ENCODE measurements at regions not wholly inside any gene's neighbourhood (a gene's known extent, or its start where the extent isn't known, plus 50 kb on each side); places are given as distances from the start of the nearest gene placed in this dataset.

DNA sequence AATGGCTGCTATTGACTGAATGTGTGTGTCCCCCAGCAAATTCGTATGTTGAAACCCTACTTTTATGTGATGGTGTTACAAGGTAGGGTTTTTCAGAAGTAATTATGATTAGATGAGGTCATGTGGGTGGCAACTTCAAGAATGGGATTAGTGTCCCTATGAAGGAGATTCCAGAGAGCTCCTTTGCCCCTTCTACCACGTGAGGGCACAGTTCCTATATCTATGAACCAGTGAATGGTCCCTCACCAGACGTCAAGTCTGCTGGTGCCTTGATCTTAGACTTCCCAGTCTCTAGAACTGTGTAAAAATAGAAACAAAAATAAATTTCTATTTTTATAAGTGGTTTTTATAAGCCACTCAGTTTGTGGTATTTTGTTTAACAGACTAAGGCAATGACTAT lies 1137.6 kb upstream of the IGFBP7 start:
- H3K9me3 ChIP-seq (ENCODE audit: control insufficient read depth in 2 of 2, insufficient read depth in 1 of 2, low read depth in 1 of 2, low read length in 1 of 2) = no peaks in the 10 kb centered on the region
- no peak overlapping the region for H3K27ac ChIP-seq (ENCODE audit: low read depth in 1 of 3, low read length in 2 of 3)
- H3K4me1 ChIP-seq (ENCODE audit: control insufficient read depth in 3 of 3, insufficient read depth in 2 of 3, low read depth in 1 of 3, low read length in 2 of 3) = no peaks in the 10 kb centered on the region
- H3K4me3 ChIP-seq (ENCODE audit: low read depth in 1 of 3, low read length in 3 of 3) = no peak overlapping the region
- no peaks in the 10 kb centered on the region for H3K27me3 ChIP-seq (ENCODE audit: control insufficient read depth in 3 of 3, insufficient read depth in 3 of 3, low read length in 3 of 3)
- FAIRE-seq = no peak
- WGBS, 3 donors = 41 to 58% (median 50%) methylated on average over 3 of the region's 3 CpGs
- no peak for DNase-seq
- H3K36me3 ChIP-seq (ENCODE audit: control insufficient read depth in 3 of 3, insufficient read depth in 2 of 3, low read depth in 1 of 3, low read length in 3 of 3) = no peaks in the 10 kb centered on the region

DNA sequence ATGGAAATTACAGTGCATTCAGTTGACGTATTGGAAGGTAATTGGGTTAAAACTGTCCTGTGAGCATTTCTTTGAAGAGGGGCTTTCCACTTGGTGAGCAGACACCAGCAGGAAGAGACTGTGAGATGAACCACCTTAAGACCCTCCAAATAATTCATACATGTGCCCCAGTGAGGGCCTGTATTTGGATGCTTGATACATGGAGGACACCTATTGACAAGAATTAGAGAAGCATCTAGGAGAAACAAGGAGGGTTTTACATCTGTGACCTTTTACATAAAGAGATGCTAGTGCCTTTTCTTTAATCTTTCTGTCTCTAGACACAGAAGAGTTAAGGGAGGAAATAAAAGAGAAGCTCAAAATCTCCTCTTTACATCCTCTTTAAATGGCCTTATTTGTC lies 1115.3 kb upstream of the IGFBP7 start:
- H3K27me3 ChIP-seq (ENCODE audit: control insufficient read depth in 3 of 3, insufficient read depth in 3 of 3, low read length in 3 of 3) = no peaks in the 10 kb centered on the region
- WGBS, 3 donors = 83 to 90% (median 88%) methylated on average over 1 of the region's 1 CpG
- no peak for FAIRE-seq
- H3K4me1 ChIP-seq (ENCODE audit: control insufficient read depth in 3 of 3, insufficient read depth in 2 of 3, low read depth in 1 of 3, low read length in 2 of 3) = no peaks in the 10 kb centered on the region
- no peak for DNase-seq
- H3K36me3 ChIP-seq (ENCODE audit: control insufficient read depth in 3 of 3, insufficient read depth in 2 of 3, low read depth in 1 of 3, low read length in 3 of 3) = no peaks in the 10 kb centered on the region
- no peak overlapping the region for H3K4me3 ChIP-seq (ENCODE audit: low read depth in 1 of 3, low read length in 3 of 3)
- no peak overlapping the region for H3K27ac ChIP-seq (ENCODE audit: low read depth in 1 of 3, low read length in 2 of 3)
- H3K9me3 ChIP-seq (ENCODE audit: control insufficient read depth in 2 of 2, insufficient read depth in 1 of 2, low read depth in 1 of 2, low read length in 1 of 2) = no peaks in the 10 kb centered on the region

DNA sequence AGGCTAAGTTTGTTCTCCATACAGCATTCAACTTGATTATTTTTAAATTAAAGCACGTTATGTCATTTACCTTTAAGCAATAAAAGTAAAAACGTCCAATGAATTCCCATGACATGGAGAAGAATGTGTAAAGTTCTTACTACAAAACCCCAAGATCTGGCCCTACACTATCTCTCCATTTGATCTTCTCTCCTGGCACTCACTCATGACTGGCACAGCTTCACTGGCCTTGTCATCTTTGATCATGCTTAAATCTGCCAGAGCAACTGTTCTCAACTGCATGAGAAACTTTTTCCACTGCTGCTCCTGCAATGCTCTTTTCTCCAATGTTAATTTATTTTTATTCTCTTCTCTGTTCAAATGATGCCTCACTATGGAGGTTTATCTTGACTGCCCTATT lies 1109.0 kb upstream of the IGFBP7 start:
- DNase-seq (no peak), FAIRE-seq (no peak)
- WGBS, 3 donors = 44 to 73% (median 57%) methylated on average over 2 of the region's 2 CpGs
- Histone ChIP-seq H3K27me3 (ENCODE audit: control insufficient read depth in 3 of 3, insufficient read depth in 3 of 3, low read length in 3 of 3) (no peaks in the 10 kb centered on the region), H3K4me1 (ENCODE audit: control insufficient read depth in 3 of 3, insufficient read depth in 2 of 3, low read depth in 1 of 3, low read length in 2 of 3) (no peaks in the 10 kb centered on the region), H3K9me3 (ENCODE audit: control insufficient read depth in 2 of 2, insufficient read depth in 1 of 2, low read depth in 1 of 2, low read length in 1 of 2) (peaks cover 0 to 3% of the 10 kb centered on the region in 2 donors), H3K27ac (ENCODE audit: low read depth in 1 of 3, low read length in 2 of 3) (no peak overlapping the region), H3K36me3 (ENCODE audit: control insufficient read depth in 3 of 3, insufficient read depth in 2 of 3, low read depth in 1 of 3, low read length in 3 of 3) (no peaks in the 10 kb centered on the region), H3K4me3 (ENCODE audit: low read depth in 1 of 3, low read length in 3 of 3) (no peak overlapping the region)

DNA sequence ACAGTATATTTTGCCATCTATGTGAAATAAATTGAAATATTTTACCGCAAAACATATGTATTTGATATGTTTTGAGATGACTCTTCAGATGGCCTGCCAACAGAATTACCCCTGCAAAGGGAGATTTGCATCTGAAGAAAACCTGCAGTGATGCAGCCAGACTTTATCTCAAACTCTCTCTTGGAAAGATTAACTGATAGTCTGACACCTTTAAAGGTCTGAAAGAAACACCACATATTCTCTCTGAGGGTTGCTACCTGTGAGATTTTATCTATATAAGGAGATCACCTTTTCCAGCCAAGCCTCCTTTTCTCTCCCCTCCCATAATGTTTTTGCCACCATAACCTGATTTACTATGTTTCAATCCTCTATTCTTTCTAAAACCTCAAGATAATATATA lies 1106.3 kb upstream of the IGFBP7 start:
- no peak overlapping the region for H3K4me3 ChIP-seq (ENCODE audit: low read depth in 1 of 3, low read length in 3 of 3)
- FAIRE-seq = no peak
- no peaks in the 10 kb centered on the region for H3K27me3 ChIP-seq (ENCODE audit: control insufficient read depth in 3 of 3, insufficient read depth in 3 of 3, low read length in 3 of 3)
- H3K4me1 ChIP-seq (ENCODE audit: control insufficient read depth in 3 of 3, insufficient read depth in 2 of 3, low read depth in 1 of 3, low read length in 2 of 3) = no peaks in the 10 kb centered on the region
- H3K9me3 ChIP-seq (ENCODE audit: control insufficient read depth in 2 of 2, insufficient read depth in 1 of 2, low read depth in 1 of 2, low read length in 1 of 2) = peaks cover 0 to 3% of the 10 kb centered on the region in 2 donors
- DNase-seq = no peak
- H3K27ac ChIP-seq (ENCODE audit: low read depth in 1 of 3, low read length in 2 of 3) = no peak overlapping the region
- 87 to 95% (median 88%) methylated on average over 1 of the region's 1 CpG for WGBS, 3 donors
- H3K36me3 ChIP-seq (ENCODE audit: control insufficient read depth in 3 of 3, insufficient read depth in 2 of 3, low read depth in 1 of 3, low read length in 3 of 3) = no peaks in the 10 kb centered on the region

DNA sequence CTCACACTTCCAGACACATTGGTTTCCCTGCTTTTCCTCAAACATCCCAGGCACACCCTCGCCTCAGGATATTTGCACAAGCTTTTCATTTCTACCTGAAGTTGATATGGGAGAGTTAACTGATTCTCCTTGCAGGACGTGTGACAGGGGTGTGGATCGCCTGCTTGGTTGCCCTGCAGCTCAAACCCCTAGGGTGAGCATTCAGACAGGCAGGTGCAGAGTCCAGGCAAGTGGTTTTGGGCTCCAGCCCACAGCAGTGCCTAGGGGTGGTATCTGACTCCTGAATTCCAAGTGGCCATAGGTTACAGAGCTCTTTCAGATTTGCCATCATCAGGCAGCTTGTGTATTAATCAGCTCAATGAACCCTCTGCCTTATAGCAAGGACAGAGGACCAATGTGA lies 1104.2 kb upstream of the IGFBP7 start:
- no peak for FAIRE-seq
- Histone ChIP-seq H3K36me3 (ENCODE audit: control insufficient read depth in 3 of 3, insufficient read depth in 2 of 3, low read depth in 1 of 3, low read length in 3 of 3) (no peaks in the 10 kb centered on the region), H3K9me3 (ENCODE audit: control insufficient read depth in 2 of 2, insufficient read depth in 1 of 2, low read depth in 1 of 2, low read length in 1 of 2) (no peaks in the 10 kb centered on the region), H3K27ac (ENCODE audit: low read depth in 1 of 3, low read length in 2 of 3) (no peak overlapping the region), H3K4me1 (ENCODE audit: control insufficient read depth in 3 of 3, insufficient read depth in 2 of 3, low read depth in 1 of 3, low read length in 2 of 3) (no peaks in the 10 kb centered on the region), H3K27me3 (ENCODE audit: control insufficient read depth in 3 of 3, insufficient read depth in 3 of 3, low read length in 3 of 3) (no peaks in the 10 kb centered on the region), H3K4me3 (ENCODE audit: low read depth in 1 of 3, low read length in 3 of 3) (no peak overlapping the region)
- WGBS, 3 donors = 38 to 47% (median 45%) methylated on average over 3 of the region's 3 CpGs
- DNase-seq = no peak

DNA sequence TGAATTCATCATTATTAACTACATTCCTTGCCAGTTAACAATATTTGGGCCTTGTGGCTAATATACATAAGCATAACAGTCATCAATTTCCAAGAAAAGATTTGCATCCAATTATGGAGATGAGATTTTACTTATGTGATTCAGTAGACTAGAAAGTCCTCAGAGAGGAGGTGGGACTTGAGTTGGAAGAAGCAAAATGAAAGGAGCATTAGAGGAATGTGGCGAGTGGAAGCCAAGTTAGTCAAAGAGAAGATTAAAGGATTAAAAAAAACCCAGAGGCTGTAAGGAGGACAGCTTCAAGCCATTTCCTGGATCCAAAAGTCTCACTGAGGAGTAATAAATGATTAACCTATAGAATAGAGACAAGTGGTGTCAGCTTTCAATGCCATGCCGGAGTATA lies 1099.4 kb upstream of the IGFBP7 start:
- no peak overlapping the region for H3K4me3 ChIP-seq (ENCODE audit: low read depth in 1 of 3, low read length in 3 of 3)
- no peak for FAIRE-seq
- no peak overlapping the region for H3K27ac ChIP-seq (ENCODE audit: low read depth in 1 of 3, low read length in 2 of 3)
- no peaks in the 10 kb centered on the region for H3K36me3 ChIP-seq (ENCODE audit: control insufficient read depth in 3 of 3, insufficient read depth in 2 of 3, low read depth in 1 of 3, low read length in 3 of 3)
- no peaks in the 10 kb centered on the region for H3K9me3 ChIP-seq (ENCODE audit: control insufficient read depth in 2 of 2, insufficient read depth in 1 of 2, low read depth in 1 of 2, low read length in 1 of 2)
- H3K4me1 ChIP-seq (ENCODE audit: control insufficient read depth in 3 of 3, insufficient read depth in 2 of 3, low read depth in 1 of 3, low read length in 2 of 3) = no peaks in the 10 kb centered on the region
- WGBS, 3 donors = 27 to 62% (median 55%) methylated on average over 2 of the region's 2 CpGs
- DNase-seq = no peak
- H3K27me3 ChIP-seq (ENCODE audit: control insufficient read depth in 3 of 3, insufficient read depth in 3 of 3, low read length in 3 of 3) = no peaks in the 10 kb centered on the region

DNA sequence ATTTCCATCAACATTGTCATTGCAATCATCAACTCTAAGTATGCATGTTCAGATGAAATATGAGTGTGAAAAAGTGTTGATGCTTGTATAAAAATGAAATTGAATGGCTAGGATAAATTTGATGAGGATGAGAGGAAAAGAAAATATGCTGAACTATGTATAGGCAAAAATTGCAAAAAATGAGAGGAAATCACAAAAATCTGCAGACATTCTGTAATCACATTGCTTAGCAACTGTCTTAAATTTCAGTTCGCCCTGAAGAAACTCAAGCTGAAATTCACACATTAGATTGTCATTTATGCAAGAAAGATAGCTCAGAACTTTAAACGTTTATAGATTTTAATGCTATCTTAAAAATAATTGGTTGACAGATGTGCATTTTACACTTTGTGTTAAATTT lies 1098.8 kb upstream of the IGFBP7 start:
- no peak for DNase-seq
- no peak overlapping the region for H3K4me3 ChIP-seq (ENCODE audit: low read depth in 1 of 3, low read length in 3 of 3)
- no peaks in the 10 kb centered on the region for H3K9me3 ChIP-seq (ENCODE audit: control insufficient read depth in 2 of 2, insufficient read depth in 1 of 2, low read depth in 1 of 2, low read length in 1 of 2)
- no peak for FAIRE-seq
- no peak overlapping the region for H3K27ac ChIP-seq (ENCODE audit: low read depth in 1 of 3, low read length in 2 of 3)
- H3K36me3 ChIP-seq (ENCODE audit: control insufficient read depth in 3 of 3, insufficient read depth in 2 of 3, low read depth in 1 of 3, low read length in 3 of 3) = no peaks in the 10 kb centered on the region
- no peaks in the 10 kb centered on the region for H3K27me3 ChIP-seq (ENCODE audit: control insufficient read depth in 3 of 3, insufficient read depth in 3 of 3, low read length in 3 of 3)
- H3K4me1 ChIP-seq (ENCODE audit: control insufficient read depth in 3 of 3, insufficient read depth in 2 of 3, low read depth in 1 of 3, low read length in 2 of 3) = no peaks in the 10 kb centered on the region
- 80 to 89% (median 87%) methylated on average over 2 of the region's 2 CpGs for WGBS, 3 donors

DNA sequence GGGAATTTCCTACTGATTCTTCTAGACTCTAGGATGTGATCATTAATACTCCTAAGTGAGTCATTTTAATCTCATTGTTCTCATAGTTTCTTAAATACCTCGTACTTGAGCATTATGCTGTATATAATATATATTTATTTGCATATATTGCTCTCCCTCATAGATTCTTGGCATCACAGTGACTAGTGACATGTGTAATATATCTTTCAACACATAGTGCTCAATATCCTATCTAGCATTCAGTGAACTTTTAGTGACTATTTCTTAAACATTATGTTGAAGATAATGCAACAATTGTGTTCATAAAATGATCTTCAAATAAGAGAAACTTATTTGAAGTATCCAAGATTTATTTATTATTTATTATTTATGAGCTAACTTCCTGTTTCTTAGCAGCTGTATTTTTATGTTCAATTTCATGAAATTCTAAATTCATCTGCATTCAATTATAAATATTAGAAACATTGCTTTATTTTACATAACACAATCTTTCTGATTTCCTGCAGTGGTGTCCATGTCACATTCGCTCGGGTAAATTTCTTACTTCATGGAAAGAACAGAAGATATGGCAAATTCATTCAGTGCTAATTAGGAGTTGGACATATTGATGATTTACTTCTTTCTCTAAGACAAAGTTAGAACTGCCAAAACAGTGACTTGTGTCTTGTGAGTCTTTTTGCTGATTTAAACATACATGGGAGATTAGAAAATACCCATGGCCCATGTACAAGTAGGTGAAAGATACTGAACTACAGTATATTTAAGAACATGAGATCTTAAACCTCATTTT lies 1095.5 kb upstream of the IGFBP7 start:
- whole genome bisulfite sequencing, 3 donors = 78 to 80% (median 79%) methylated on average over 3 of the region's 3 CpGs
- no peaks in the 10 kb centered on the region for H3K4me1 ChIP-seq (ENCODE audit: control insufficient read depth in 3 of 3, insufficient read depth in 2 of 3, low read depth in 1 of 3, low read length in 2 of 3)
- no peaks in the 10 kb centered on the region for H3K36me3 ChIP-seq (ENCODE audit: control insufficient read depth in 3 of 3, insufficient read depth in 2 of 3, low read depth in 1 of 3, low read length in 3 of 3)
- FAIRE-seq (no peak), DNase-seq (no peak)
- H3K27me3 ChIP-seq (ENCODE audit: control insufficient read depth in 3 of 3, insufficient read depth in 3 of 3, low read length in 3 of 3) = no peaks in the 10 kb centered on the region
- H3K27ac ChIP-seq (ENCODE audit: low read depth in 1 of 3, low read length in 2 of 3) = no peak overlapping the region
- H3K9me3 ChIP-seq (ENCODE audit: control insufficient read depth in 2 of 2, insufficient read depth in 1 of 2, low read depth in 1 of 2, low read length in 1 of 2) = no peaks in the 10 kb centered on the region
- no peak overlapping the region for H3K4me3 ChIP-seq (ENCODE audit: low read depth in 1 of 3, low read length in 3 of 3)

DNA sequence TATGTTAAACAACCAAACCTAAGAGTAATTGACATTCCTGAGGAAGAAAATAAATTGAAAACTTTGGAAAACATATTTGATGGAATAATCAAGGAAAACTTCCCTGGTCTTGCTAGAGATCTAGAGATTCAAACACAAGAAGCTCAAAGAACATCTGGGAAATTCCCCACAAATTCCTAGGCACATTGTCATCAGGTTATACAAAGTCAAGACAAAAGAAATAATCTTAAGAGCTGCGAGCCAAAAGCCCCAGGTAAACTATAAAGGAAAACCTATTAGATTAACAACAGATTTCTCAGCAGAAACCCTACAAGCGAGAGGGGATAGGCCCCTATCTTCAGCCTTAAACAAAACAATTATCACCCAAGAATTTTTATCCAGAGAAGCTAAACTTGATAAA lies 1082.0 kb upstream of the IGFBP7 start:
- no peak for DNase-seq
- H3K9me3 ChIP-seq (ENCODE audit: control insufficient read depth in 2 of 2, insufficient read depth in 1 of 2, low read depth in 1 of 2, low read length in 1 of 2) = peaks cover 0 to 5% of the 10 kb centered on the region in 2 donors
- no peak overlapping the region for H3K27ac ChIP-seq (ENCODE audit: low read depth in 1 of 3, low read length in 2 of 3)
- 46 to 74% (median 46%) methylated on average over 2 of the region's 2 CpGs for WGBS, 3 donors
- FAIRE-seq = no peak
- H3K4me1 ChIP-seq (ENCODE audit: control insufficient read depth in 3 of 3, insufficient read depth in 2 of 3, low read depth in 1 of 3, low read length in 2 of 3) = no peaks in the 10 kb centered on the region
- no peak overlapping the region for H3K4me3 ChIP-seq (ENCODE audit: low read depth in 1 of 3, low read length in 3 of 3)
- H3K27me3 ChIP-seq (ENCODE audit: control insufficient read depth in 3 of 3, insufficient read depth in 3 of 3, low read length in 3 of 3) = no peaks in the 10 kb centered on the region
- H3K36me3 ChIP-seq (ENCODE audit: control insufficient read depth in 3 of 3, insufficient read depth in 2 of 3, low read depth in 1 of 3, low read length in 3 of 3) = no peaks in the 10 kb centered on the region

All from small intestine (tissue), 7 donors.